G401 (cell line): ENCODE measurements at regions not wholly inside any gene's neighbourhood (a gene's known extent, or its start where the extent isn't known, plus 50 kb on each side); places are given as distances from the start of the nearest gene placed in this dataset.

Experiments used
- DNase-seq: peaks from one replicate; pipeline ENCODE4 v3.0.0-alpha.2; 2015; ENCODE audit warnings: low spot score
- in situ Hi-C: cut with HindIII; loops from 2 replicates; pipeline ENCODE4 v1.10.0; 2016; ENCODE audit warnings: low sequenced_read_pairs, mixed read lengths

GRCh38 chr5:128591598-128592455, 53.8 kb upstream of the FBN2 start:
- in situ Hi-C loops: no loop called here
- DNase-seq: no peak

GRCh38 chr5:128596071-128596470, 58.0 kb upstream of the FBN2 start:
- DNase-seq: no peak
- in situ Hi-C loops: no loop called here

DNA sequence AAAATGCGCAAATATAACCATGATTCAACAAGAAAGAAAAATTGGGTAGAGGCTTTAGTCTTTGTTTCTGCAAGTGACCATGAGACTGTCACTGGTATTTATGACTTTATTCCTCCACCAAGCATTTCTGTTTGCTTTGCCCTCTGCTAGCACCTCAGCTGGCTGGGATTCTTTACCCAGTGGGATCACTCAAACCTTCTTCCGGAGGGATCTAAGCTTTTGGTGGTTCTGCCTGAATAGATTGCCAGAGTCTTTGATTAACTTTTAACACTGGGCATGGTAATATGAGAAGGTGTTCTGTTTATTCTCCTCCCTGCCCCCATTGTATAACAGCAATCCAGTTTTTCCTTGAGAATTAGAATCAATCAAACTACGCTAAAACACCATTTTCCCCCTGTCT, 59.1 kb upstream of the FBN2 start:
- DNase-seq: no peak
- in situ Hi-C loops: no loop called here

GRCh38 chr5:128613128-128613527, 75.1 kb upstream of the FBN2 start:
- in situ Hi-C loops: no loop called here
- DNase-seq: no peak

DNA sequence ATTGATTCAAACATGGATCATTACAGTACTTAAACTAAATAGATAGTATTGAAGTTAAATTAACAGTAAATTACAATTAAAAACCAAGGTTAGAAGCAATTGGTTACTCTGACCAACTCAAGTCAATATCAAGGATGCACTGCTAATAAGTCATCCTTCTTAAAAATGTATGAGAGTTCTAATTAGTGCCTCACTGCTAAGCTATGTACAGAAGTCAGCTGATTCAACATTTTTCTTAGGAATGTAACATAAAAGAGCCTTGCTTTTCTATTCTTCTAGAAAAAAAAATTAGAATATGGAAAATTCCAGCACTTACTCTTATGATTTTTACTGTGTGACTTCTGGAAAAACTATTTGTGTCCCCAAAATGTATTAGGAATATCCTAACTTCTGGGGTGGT, 75.7 kb upstream of the FBN2 start:
- no peak for DNase-seq
- in situ Hi-C loops: no loop called here

DNA sequence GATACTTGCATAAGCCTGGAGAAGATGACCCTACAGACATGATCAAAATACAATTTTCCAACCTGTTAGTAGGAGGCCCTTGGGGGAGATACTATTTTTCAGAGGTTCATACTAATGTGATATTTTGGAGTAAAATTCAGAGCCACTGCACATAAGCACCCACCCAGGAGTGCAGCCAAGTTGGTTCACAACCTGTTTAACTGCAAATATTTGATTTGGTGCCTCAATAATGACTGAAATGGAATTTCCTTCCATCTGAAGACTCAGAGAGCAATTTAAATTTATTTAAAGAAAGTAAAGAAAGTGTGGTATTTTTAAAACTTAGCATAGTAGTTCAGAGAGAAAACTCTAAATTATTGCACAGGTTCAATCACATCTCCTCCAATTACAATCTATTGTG, 77.5 kb upstream of the FBN2 start:
- no peak for DNase-seq
- in situ Hi-C loops: no loop called here

- in situ Hi-C loops: no loop called here
- DNase-seq: no peak
Measured at GRCh38 chr5:128626536-128627090, 88.6 kb upstream of the FBN2 start.

DNA sequence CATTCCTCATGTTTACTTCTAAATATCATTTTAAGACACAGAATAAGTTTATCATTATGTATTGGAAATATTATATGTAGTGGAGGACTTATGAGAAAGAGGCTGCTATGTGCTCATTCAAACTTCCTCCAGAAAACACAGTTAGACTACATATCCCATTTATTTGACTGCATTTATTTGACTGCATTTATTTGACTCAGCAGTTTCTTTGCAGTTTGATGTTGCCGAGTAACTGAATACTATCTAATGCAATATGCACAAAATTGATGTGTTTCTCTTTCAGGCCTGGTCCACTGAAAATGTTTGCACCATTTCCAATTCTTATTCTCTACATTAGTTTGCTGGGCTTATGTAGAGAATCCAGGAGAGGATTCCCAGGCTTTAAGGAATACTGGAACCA, 89.9 kb upstream of the FBN2 start:
- in situ Hi-C loops: no loop called here
- no peak for DNase-seq

GRCh38 chr5:128629157-128629556, 91.1 kb upstream of the FBN2 start:
- in situ Hi-C loops: no loop called here
- DNase-seq: no peak

GRCh38 chr5:128630121-128630520, 92.1 kb upstream of the FBN2 start:
- DNase-seq: no peak
- in situ Hi-C loops: no loop called here

GRCh38 chr5:128631771-128632170, 93.7 kb upstream of the FBN2 start:
- in situ Hi-C loops: no loop called here
- DNase-seq: no peak

- in situ Hi-C loops: no loop called here
- no peak for DNase-seq
Measured at GRCh38 chr5:128632264-128632663, 94.2 kb upstream of the FBN2 start.

DNA sequence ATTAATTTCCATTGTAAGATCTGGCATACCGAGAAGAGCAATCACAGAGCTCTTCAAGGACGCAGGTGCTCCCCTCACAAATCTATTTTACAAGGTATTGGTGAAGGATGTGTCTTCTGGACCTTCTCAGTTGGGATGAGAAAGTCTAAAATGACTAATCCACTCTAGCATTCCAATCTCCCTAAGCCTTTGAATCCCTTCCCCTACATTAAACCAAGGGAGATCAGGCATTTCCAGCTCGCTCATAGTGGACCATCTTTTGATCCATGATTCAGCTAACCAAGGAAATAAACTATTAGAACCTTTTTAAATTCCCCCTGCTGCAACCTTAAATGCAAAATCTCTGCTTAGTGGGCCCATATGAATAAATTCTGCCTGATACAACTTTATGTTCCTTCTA, 95.9 kb upstream of the FBN2 start:
- in situ Hi-C loops: no loop called here
- no peak for DNase-seq

DNA sequence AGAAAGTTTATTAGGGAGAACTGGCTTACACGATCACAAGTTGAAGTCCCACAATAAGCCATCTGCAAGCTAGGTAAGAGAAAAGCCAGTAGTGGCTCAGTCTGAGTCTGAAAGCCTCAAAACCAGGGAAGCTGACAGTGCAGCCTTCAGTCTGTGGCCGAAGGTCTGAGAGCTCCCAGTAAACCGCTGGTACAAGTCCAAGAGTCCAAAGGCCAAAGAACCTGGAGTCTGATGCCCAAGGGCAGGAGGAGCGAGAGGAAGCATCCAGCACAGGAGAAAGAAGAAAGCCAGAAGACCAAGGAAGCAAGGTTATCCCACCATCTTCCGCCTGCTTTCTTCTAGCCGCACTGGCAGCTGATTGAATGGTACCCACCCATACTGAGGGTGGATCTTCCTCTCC, 97.3 kb upstream of the FBN2 start:
- no peak for DNase-seq
- in situ Hi-C loops: no loop called here

GRCh38 chr5:128636361-128636760, 98.3 kb upstream of the FBN2 start:
- in situ Hi-C loops: no loop called here

GRCh38 chr5:128637031-128637430, 99.0 kb upstream of the FBN2 start:
- no peak for DNase-seq

More at GRCh38 chr5:128636361-128636760, 98.3 kb upstream of the FBN2 start:
- no peak for DNase-seq

GRCh38 chr5:128641861-128642260, 103.8 kb upstream of the FBN2 start:
- DNase-seq: no peak
- in situ Hi-C loops: no loop called here

More at GRCh38 chr5:128637031-128637430, 99.0 kb upstream of the FBN2 start:
- in situ Hi-C loops: no loop called here

DNA sequence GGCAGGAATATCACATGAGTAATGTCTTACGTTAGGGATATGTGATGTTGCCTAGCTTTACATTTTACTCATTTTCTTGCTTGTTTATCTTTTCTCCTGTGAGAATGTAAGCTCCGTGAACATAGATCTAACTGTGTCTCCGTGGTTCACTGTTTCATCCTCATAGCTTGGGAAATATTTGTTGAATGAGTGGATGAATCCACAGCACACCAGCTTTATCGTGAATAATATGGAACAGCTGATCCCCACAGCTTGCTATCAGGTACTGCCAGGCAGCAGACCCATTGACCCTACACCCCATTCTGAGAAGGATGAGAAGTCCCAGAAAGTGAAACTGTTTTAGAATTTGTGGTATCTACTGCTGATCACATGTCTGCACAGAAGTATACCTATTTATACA, 106.8 kb upstream of the FBN2 start:
- no peak for DNase-seq
- in situ Hi-C loops: no loop called here

DNA sequence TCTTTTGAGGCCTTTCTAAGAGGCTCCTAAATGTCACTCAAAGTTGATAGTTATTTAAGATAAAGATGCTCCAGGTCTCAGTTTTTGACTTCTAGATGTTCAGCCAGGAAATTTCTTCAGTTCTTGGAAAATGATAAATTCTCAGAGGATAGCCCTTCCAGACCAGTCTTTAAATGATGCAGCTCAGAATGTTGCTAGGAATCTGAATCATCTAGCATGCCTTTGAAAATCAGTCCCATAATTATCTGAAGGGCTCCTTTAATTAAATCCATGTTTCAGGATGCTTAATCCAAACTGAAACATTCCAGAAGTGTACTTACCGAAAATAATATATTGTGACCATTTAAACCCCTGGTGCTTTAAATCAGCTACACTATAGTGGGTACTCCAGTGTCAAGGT, 107.5 kb upstream of the FBN2 start:
- in situ Hi-C loops: no loop called here
- DNase-seq: no peak

- in situ Hi-C loops: no loop called here
- DNase-seq: no peak
Measured at GRCh38 chr5:128646176-128646575, 108.1 kb upstream of the FBN2 start.

DNA sequence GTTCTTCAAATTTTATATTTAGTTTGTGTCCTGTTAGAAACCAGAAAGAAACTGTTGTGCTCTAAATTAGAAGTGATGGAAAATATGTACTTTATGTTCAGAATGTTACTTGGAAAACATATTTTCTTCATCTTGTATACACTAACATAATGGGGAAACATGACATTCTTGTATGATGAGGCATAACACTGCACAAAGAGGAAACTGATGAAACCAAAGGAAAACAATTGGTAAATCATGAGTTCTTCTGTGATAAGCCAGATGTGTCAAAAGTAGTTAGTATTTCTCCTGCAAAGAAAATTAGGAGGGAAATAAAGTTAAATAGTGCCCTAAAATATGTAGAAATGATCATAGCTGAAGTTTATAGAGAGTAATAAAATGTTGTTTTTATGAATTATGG, 111.1 kb upstream of the FBN2 start:
- in situ Hi-C loops: no loop called here
- no peak for DNase-seq
